AG20443 (cell line): ENCODE measurements at regions not wholly inside any gene's neighbourhood (a gene's known extent, or its start where the extent isn't known, plus 50 kb on each side); places are given as distances from the start of the nearest gene placed in this dataset.

Source experiments
- DNase-seq: peaks from one replicate; pipeline ENCODE4 v3.0.0; 2012; ENCODE audit warnings: low spot score, mixed read lengths

DNA sequence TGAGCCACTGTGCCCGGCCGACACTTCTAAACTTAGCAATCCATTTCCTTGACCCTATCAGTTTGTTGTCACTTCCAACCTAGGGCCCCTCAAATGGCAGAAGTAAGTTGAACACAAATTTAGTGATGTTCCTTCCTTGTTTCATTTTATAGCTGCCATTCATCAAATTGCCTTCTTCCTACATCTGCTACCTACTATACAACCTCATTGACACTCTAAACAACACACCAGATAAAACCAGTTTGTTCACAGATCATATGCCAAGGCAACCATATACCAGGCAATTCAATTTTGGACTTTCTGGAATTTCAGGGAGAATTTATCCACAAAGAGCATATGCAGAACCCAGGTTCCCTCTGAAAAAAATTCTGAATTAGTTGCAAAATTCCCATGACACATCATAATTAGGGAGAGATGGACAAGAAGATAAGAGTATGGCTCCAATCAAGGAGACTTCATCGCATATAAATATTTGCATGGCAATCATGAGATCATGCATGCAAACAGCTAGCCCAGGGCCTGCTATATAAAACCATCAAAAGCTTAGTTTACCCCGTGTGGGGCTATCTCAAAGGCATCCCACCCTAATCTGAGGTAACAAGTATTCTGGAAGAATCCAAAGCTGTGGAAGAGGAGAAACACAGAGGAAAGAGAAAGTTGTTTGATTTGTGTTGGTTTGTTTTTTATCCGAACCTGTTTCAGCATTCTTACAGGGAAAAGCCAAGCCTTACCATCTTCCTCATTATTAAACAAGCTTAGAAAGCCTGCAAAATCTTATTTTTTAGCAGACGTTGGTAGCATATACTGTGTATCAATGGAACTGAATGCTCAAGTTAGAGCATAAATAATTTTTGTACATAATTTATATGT lies 132.8 kb upstream of the TNFAIP3 start:
- DNase-seq, result no peak

DNA sequence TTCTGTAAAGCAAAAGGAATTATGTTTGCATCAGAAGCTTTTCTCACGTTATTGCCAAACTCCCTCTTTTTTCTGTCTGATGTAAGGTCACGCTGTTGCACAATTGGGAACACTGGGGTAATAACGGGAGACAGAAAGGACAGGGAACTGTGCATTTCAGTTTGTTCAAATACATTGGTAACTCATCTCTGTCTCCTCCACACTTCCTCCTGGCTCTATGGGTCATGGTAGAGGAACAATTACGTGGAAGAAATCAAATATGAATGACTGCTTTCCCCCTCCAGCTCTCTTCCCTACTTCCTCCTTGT lies 132.2 kb upstream of the TNFAIP3 start:
- DNase-seq, result no peak

DNA sequence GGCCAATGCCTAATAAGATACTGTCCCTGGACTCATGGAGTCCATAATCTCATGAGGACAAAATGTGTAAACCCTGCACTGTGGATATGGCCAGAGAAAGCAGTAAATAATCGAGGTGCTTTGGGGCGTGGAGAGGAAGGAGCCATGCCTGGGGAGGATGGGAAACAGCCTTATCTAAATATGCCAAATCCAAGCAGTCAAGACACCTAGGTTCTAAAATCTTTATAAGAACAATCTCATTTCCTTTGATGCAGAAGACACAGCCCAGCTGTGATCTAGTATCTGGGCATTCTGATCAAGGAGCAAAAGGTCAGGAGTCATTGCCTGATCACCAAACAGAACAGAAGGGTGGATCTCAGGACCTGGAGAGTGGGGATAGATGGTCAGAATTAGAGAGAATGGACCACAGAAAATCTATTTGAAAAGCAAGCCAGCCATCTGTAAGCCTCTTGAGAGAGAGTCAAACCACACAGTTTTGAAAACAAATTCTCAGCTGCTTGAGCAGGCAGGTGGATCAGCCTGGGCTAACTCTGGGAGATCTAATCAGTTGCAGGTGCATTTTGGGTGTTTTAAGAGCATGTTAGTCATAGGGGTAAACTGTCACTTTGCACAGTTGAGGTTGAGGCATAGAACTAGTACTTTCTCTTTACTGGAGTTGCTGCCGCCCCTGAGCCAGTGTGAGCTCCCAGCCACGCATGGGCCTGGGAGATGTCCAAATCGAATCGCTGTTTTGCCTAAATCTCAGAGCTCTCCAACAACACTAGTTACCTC lies 130.8 kb upstream of the TNFAIP3 start:
- DNase-seq, result no peak

DNA sequence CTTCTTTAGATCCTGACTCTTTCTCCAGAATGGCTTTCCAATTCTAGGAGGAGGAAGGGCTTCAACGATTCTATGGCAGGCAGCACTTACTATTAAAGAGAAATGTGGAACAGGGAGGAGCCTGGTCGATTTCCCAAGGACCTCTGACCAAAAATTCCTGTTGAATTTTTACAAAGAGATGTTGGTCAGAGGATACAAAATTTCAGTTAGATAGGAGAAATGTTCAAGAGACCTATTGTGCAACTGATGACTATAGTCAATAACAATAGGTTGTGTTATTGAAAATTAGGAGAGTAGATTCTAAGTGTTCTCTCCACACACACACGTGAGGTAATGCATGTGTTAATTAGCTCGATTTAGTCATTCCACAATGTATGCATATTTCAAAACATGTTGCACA lies 130.1 kb upstream of the TNFAIP3 start:
- no peak for DNase-seq

DNA sequence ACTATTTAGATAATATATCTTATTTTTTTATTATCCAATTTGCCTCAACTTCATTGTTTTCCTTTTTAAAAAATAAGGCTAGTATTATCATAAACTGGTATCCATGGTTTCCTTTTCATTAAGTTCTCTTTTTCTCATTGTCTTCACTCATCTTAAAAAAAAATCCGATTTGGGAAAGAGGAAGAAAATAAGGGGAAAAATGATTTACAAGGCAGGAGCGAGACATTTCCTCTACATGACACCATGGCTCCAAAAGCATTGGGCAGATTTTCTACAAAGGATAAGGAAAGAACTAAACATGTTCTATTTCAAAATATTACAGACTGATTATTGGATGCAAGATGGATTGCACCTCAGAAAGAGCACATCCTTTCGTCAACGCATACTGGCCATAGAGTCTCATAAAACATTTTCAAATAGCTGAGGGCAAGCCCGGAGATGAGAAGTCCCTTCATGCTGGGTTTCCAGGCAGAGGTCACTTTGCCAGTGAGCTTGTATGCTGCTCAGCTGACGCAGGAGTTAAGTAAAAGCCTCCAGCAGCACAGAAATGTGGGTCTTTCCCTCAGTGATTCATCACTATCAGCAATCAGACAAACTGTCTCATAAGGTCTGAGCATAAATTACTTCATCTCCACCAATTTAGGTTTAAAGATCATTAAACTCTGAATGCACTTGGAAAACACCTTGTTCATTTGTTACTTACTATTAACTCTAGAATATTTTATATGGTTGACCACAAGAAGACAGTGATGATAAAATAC lies 129.0 kb upstream of the TNFAIP3 start:
- peak; percentile 57 for DNase-seq

DNA sequence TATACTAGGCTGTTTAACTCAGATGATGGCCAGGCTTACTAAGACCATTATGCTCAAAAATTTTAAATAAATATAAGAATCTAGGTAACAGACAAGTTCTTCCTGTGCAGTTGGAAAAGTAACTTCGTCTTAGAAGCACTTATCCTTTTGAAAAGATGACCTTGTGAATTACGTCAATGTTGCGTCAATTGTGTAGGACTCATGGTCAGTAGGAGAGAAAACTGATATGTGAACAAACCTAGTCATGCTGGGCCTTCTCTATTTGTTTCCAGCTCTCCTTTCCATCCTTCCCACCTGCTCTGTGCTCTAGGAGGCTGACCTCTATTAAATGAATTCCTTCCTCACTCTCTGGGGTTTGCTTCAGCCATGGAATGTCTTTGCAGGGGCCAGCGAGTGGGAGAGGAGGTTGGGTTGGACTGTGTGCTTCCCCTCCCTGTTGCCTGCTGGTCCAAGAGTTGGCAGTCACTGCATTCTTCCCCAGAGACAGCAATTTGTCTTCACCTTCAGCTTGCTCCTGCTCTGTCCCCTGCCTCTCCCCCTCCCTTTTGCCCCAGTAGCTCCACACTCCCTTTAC lies 128.0 kb upstream of the TNFAIP3 start:
- no peak for DNase-seq

DNA sequence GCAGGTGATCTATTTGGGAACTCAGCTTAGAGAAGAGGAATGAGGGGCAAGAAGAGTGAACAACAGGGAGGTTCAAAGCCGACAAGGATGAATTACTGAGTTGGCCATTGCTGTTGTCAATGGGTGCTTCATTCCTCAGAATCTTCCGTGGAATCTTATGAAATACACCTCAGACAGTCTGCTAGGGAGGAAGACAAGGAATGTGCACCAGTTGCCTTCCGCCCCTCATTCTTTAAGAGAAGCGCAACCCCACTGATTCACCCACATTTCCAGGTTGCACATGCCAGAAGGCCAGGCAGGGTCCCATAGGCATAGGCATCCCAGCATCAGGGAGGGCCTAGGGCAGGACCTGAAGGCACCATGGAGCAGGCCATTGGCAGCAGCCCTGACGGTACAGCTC lies 127.5 kb upstream of the TNFAIP3 start:
- no peak for DNase-seq

DNA sequence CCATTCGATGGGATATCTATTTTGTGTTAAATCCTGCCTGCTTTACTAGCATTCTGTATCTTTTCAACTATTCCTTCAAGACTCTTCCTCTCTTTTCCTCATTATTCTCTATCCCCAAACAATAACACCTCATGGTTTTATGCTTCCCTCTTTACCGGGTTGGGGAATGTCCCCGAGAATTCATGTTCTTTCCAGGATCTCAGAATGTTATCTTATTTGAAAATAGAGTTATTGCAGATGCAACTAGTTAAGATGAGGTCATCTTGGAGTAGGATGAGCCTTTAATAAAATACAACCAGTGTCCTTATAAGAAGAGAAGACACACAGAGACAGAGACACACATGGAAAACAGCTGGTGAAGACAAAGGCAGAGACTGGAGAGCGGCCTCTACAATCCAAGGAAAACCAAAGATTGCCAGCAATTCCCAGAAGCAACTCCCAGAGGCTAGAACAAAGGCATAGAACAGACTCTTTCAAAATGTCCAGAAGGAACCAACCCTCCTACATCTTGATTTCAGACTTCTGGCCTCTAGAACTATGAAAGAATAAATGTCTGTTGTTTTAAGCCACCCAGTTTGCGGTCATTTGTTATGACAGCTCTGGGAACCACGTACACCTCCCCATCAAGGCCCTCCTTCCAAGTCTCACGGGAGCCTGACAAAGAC lies 126.8 kb upstream of the TNFAIP3 start:
- no peak for DNase-seq

DNA sequence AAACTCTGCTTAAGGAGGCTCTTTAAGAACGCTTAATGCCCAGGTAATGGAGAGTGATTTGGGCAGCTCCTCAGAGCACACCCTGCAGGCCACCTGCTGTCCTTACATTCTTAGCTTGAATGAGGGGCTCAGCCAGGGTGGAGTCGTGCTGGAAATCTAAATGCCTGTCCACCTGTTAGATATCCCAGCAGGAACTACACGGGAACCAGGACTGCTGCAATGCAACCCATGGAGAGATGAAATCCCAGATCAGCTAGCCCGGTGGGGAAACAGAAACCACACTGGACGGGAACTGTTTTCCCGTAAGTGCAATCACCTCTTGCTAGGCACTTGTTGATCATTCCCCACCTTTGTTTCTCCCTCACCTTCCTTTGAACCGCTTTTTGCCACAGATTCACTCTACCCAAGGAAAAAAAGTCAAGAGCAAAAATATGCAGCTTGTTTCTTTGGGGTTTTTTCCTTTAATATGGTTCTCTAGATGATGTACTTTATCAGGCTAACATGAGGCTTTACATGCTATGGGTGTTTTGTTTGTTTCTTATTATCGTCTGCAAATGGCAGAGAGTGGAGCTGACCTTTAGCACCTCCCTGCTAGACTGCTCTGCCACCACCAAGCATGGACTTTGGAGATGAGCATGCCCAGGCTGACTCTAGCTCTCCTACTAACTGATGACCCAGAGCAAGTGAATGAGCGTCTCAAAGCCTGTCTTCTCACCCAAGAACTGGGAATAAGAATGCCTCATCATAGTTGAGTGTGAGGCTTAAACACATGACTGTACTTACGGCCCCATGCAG lies 125.9 kb upstream of the TNFAIP3 start:
- no peak for DNase-seq

DNA sequence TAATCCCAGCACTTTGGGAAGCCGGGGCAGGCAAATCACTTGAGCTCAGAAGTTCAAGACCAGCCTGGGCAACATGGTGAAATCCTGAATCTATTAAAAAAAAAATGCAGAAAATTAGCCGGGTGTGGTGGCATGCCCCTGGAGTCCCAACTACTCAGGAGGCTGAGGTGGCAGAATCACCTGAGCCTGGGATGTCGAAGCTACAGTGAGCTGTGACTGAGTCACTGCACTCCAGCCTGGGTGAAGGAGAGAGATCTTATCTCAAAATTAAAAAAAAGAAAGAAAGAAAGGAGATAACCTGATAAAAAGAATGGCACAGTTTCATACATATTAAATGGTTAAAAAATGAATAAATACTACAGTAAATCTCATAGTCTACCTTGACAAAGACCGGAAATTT lies 123.6 kb upstream of the TNFAIP3 start:
- no peak for DNase-seq

DNA sequence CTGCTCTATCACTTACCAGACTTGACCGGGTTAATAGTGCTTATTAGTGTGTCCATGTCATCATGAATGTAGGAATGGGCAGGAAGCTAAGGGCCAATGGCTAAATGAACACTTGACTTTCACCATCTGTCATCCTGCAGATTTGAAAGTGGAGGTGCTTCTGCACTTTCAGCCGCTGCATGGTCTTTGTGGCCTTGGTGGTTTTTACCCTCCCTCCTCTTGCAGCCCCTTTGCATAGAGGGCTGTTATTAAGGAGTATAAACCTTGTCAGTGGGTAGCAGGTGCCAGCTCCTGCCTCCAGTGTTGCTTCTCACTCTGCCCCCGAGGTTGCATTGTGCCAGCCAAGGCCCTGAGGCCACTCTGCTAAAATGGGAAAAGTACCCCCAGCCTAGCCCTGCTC lies 122.2 kb upstream of the TNFAIP3 start:
- no peak for DNase-seq

DNA sequence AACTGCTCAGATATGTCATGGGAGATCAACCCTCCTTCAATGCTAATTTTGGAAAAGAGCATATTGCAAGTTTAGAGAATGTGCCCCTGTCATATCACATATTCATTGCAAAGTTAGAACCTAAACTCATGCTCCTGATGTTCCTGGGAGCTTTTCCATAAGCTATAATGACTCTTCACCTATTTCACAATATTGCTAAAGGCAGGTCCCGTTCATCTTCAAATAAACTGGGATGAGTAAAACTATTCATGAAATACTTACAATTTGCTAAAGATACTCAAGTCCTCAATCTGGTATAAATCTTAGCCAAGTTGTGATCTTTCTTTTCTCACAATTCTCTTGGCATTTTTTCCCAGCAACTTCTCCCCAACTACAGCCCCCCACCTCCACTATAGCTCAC lies 121.7 kb upstream of the TNFAIP3 start:
- DNase-seq, result no peak

DNA sequence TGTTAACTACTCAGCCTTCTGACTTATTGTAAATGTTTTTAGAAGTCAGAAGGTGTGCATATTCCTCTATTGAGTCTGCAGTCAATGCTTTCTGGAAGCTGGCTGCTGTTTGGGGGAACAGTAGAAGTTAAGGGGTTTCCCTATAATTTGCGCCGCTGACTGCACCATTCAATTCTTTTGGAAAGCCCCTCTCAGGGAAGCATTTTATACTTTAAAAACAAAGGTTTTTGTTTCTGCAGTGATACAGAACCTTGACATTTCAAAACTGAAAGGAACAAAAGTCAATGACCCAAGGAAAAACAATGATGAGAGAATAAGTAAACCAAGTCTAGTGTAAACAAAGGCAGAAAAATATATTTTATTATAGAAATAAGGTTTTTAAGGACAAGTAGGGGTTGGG lies 120.8 kb upstream of the TNFAIP3 start:
- no peak for DNase-seq

DNA sequence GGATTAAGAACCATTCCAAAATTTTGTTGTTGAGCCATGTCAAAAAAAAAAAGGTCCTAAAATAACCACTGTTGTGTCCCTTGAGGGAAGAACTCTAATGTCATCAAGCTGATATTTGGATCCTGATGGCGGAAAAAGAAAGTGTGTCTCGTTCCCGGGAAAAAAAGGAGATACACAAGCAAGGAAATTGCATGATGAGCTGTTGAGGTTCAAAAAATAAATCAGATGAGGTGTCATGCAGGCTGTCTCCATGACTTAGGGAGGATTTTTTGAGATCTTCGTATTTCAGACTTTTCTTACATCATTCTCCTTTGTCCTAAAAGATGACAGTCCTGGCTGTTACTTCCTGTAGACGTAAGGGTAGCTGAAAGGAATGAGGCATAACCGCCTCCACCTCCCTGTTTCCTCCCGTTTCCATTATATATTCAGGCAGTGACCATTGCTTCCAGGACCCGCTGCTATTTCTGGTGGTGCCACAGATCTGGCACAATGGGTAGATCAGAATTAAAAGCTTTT lies 117.3 kb upstream of the TNFAIP3 start:
- DNase-seq, result peak; percentile 45

DNA sequence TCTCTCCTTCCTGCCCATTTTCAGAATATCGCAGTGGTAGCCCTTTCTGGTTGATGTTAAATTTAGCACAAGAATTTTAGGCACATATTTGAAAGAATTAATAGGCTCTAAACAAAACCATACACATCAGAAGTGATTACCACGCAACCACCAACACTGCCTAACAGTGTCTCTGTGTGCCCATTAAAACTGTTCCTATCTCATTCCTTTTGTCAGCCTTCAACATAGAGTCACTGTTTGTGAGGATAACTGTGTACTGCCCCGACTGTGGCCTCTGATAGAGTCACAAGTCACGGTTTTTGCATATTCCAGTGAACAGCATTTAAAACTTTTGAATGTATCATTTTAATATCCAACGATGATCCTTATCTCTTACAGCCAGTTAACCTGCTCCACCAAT lies 116.8 kb upstream of the TNFAIP3 start:
- no peak for DNase-seq

DNA sequence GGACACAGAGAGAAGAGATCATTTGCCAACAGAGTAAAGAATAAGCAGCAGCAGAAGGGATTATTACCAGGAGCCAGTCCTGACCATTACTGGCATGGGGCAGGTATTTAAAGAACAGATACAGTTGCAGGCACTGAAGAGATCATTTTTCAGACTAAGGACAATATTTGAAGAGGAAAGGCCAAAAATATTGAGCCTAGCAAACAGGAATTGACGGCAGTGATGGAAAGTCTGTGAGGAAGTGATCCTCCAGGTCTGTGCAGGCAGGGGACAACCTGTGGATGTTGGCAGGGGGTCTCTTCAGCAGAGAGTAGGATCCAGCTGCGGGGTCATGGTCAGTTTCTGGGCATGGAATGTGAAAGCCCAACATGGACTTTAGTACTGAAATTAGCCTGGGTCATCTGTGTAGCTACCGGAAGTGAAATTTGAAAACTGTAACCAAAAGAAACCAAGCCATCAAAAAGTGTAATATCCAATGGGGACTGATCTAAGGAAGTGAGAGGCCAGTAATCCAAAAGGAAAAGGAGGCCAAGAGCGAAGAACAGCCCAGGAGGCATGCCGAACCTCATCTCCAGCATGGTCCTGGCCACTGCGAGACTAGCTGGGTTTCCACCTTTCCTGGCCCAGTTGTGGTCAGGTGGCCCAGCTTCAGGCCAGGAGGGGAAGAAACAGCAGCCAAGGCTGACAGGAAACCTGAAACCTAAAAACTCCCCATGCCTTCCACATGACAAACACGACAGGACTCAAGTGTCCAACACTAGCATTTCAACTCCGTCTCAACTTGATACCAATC lies 115.1 kb upstream of the TNFAIP3 start:
- DNase-seq, result no peak

DNA sequence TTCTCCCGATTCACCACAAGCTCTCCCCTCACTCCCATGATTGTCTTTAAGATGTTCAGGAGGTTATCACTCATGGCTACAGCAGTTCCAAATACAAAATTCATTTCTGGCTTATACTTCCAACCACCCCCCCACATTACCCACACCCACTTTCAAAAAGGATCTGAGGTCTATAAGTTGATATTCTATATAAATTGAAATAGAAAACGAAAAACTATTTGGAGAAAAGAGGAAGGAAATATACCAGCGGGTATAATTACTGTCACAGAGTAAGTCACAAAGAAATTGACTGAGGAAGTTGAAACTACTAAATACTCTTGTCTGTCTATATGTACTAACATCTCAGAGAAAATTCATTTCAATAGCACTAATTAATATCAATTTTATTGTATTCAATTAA lies 112.7 kb upstream of the TNFAIP3 start:
- no peak for DNase-seq

DNA sequence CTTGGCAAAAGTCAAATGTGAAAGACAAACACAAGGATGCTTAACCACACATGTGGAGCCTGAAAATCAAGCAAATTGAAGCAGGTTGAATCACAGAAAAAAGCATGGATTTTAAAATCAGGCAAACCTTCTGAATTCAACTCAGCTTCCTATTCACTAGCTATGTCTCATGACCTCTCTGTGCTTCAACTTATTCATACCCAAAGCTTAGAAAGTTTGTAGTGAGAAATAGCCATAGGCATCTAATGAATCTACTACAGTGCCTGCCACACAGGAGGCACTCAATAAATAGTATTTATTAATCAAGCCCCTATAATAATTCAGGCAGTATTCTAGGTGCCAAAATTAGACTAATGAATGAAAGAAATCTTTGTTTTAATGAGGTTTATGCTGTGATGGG lies 112.2 kb upstream of the TNFAIP3 start:
- no peak for DNase-seq

DNA sequence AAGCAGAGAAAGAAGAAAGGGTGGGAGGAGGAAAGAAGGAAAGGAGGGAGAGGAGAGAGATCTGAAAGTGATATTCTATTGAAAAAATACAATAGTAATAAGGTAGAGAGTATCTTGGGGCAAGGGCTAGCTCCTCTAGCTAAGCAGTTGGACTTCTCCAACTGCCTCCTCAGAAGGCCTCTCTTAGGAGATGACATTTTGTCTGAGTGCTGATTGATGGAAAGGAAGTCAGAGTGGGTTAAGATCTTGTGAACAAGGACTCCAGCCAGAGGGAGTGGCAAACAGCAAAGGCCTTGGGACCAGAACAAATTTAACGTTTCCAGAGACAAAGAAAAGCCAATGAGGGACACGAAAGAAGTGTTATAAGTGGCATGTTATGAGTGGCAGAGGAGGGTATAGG lies 111.8 kb upstream of the TNFAIP3 start:
- DNase-seq, result no peak

DNA sequence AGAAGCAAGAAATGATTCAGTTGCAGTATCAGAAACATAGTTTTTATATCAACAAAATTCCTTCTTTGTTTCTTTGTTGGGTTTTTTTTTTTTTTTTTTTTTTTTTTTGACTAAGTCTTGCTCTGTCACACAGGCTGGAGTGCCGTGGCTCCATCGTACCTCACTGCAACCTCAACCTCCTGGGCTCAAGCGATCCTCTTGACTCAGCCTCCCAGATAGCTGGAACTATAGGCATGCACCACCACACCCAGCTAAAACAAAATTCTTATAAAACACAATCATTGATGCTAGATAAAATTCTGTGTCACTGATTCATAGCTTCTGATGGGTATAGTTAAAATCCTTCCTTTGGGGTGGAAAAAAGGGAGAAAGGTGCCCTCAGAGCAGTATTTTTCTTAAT lies 110.3 kb upstream of the TNFAIP3 start:
- DNase-seq, result no peak
